Endometrium (tissue), 2 donors: ENCODE measurements at regions not wholly inside any gene's neighbourhood (a gene's known extent, or its start where the extent isn't known, plus 50 kb on each side); places are given as distances from the start of the nearest gene placed in this dataset.

Experiments used
- FAIRE-seq: peaks from 2 replicates; lab custom pipeline; 2012; peaks lifted over from hg19 to GRCh38; lab: Jason Lieb, UNC
- donor health status: control.
- donor health status: control.

- no peak for FAIRE-seq
These were observed 55.3 kb downstream of the CDKN2C start for GRCh38 chr1:51025374-51025773.

- no peak for FAIRE-seq
These were observed 62.9 kb downstream of the CDKN2C start for GRCh38 chr1:51032936-51033335.

GRCh38 chr1:51044199-51044598, 57.8 kb upstream of the C1orf185 start:
- no peak for FAIRE-seq

DNA sequence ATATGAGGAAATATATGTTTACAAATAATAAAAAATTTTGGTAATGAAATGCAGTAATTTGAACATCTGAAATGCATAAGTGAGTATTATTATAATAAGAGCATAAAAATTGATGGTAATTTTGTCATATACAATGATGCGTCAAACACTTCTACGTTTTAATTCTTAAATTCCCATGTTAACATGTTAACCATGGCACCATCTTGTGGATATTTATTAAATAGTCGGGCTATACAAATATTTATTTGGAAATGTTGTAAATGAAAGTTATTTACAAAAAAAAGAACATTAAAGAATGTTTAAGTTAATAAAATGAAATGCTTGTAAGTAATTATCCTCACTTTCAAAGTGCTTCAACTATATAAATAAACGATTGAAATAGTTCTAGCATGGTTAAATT, 57.2 kb upstream of the C1orf185 start:
- FAIRE-seq = peak; percentile 63

DNA sequence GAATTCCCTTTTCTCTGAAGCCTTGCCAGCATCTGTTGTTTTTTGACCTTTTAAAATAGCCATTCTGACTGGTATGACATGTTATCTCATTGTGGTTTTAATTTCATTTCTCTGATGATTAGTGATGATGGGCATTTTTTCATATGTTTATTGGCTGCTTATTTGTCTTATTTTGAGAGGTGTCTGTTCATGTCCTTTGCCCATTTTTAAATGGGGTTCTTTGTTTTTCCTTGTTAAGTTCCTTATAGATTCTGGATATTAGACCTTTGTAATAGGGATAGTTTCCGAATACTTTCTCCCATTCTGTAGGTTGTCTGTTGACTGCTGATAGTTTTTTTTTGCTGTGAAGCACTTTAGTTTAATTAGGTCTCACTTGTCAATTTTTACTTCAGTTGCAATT, 54.0 kb upstream of the C1orf185 start:
- no peak for FAIRE-seq

- no peak for FAIRE-seq
These were observed 53.4 kb upstream of the C1orf185 start for GRCh38 chr1:51048670-51049069.
